Neural progenitor cell (in vitro differentiated cells): ENCODE measurements at regions not wholly inside any gene's neighbourhood (a gene's known extent, or its start where the extent isn't known, plus 50 kb on each side); places are given as distances from the start of the nearest gene placed in this dataset.
"Not testable (repeated sequence)": the region's sequence is repeated elsewhere in the genome, so short reads cannot be mapped to it uniquely, and the experiment has no call there.

Source experiments
- DNase-seq: peaks from one replicate; pipeline ENCODE4 v3.0.0-alpha.2; 2016; ENCODE audit warnings: low spot score
- H2AFZ ChIP-seq: fragments of 200-600 bp; sonication (generic); replicated peaks from 2 replicates; pipeline ENCODE4 v1.6.1; 2016; ENCODE audit warnings: antibody characterized with exemption
- H3F3A ChIP-seq: fragments of 200-600 bp; sonication (generic); 2 replicates; pipeline ENCODE4 v1.6.1; 2016; ENCODE audit warnings: antibody characterized with exemption, low read depth
- H3K27ac ChIP-seq: fragments of 200-600 bp; sonication (generic); 2 replicates; pipeline ENCODE4 v1.5.1; 2016; ENCODE audit warnings: mild to moderate bottlenecking
- H3K27me3 ChIP-seq: fragments of 200-600 bp; sonication (generic); 2 replicates; pipeline ENCODE4 v1.6.1; 2016; ENCODE audit warnings: mild to moderate bottlenecking, moderate library complexity
- H3K36me3 ChIP-seq: fragments of 200-600 bp; sonication (generic); 2 replicates; pipeline ENCODE4 v1.5.1; 2016
- H3K4me1 ChIP-seq: fragments of 200-600 bp; sonication (generic); 2 replicates; pipeline ENCODE4 v1.6.1; 2016; ENCODE audit warnings: mixed run types
- H3K4me2 ChIP-seq: fragments of 200-600 bp; sonication (generic); 2 replicates; pipeline ENCODE4 v1.6.1; 2016
- H3K4me3 ChIP-seq: fragments of 200-600 bp; sonication (generic); 2 replicates; pipeline ENCODE4 v1.5.1; 2016
- H3K79me2 ChIP-seq: fragments of 200-600 bp; sonication (generic); 2 replicates; pipeline ENCODE4 v1.6.1; 2016; ENCODE audit warnings: low read depth
- H3K9ac ChIP-seq: fragments of 200-600 bp; sonication (generic); 2 replicates; pipeline ENCODE4 v1.6.1; 2016
- H3K9me3 ChIP-seq: fragments of 200-600 bp; sonication (generic); 2 replicates; pipeline ENCODE4 v1.5.1; 2016; ENCODE audit warnings: low read depth
- H4K20me1 ChIP-seq: fragments of 200-600 bp; sonication (generic); 2 replicates; pipeline ENCODE4 v1.6.1; 2016; ENCODE audit warnings: low read depth
- H3K27ac Mint-ChIP-seq: 3 replicates; pipeline ENCODE4 v1.8.0; 2021; ENCODE audit warnings: mixed read lengths
- H3K27me3 Mint-ChIP-seq: 2 replicates; pipeline ENCODE4 v1.8.0; 2022; ENCODE audit warnings: low read depth, mild to moderate bottlenecking, inconsistent platforms, moderate library complexity, mixed read lengths; ENCODE audit not compliant: insufficient read depth
- H3K36me3 Mint-ChIP-seq: 3 replicates; pipeline ENCODE4 v1.8.0; 2021; ENCODE audit warnings: mixed read lengths
- H3K4me1 Mint-ChIP-seq: 3 replicates; pipeline ENCODE4 v1.8.0; 2021; ENCODE audit warnings: mixed read lengths
- H3K4me3 Mint-ChIP-seq: 3 replicates; pipeline ENCODE4 v1.8.0; 2021; ENCODE audit warnings: mild to moderate bottlenecking, moderate library complexity, mixed read lengths
- H3K9me3 Mint-ChIP-seq: 3 replicates; pipeline ENCODE4 v1.8.0; 2020; ENCODE audit warnings: mixed read lengths
- CTCF ChIP-seq: fragments of 200-600 bp; sonication (generic); IDR thresholded peaks from 2 replicates; pipeline ENCODE4 v1.5.1; 2017; ENCODE audit warnings: antibody characterized with exemption, mild to moderate bottlenecking
- EZH2 ChIP-seq: fragments of 200-600 bp; sonication (generic); IDR thresholded peaks from 2 replicates; pipeline ENCODE4 v1.6.1; 2017; ENCODE audit warnings: antibody characterized with exemption, mild to moderate bottlenecking, moderate library complexity
- EZH2phosphoT487 ChIP-seq: fragments of 200-600 bp; sonication (generic); IDR thresholded peaks from 2 replicates; pipeline ENCODE4 v1.6.1; 2017; ENCODE audit warnings: antibody characterized with exemption

GRCh38 chr11:92035488-92035887 is 189.1 kb upstream of the FAT3 start:
- no peak overlapping the region for H3K9ac ChIP-seq
- H3K27me3 Mint-ChIP-seq, result no peaks in the 10 kb centered on the region
- H3K4me3 ChIP-seq, result no peak overlapping the region

DNA sequence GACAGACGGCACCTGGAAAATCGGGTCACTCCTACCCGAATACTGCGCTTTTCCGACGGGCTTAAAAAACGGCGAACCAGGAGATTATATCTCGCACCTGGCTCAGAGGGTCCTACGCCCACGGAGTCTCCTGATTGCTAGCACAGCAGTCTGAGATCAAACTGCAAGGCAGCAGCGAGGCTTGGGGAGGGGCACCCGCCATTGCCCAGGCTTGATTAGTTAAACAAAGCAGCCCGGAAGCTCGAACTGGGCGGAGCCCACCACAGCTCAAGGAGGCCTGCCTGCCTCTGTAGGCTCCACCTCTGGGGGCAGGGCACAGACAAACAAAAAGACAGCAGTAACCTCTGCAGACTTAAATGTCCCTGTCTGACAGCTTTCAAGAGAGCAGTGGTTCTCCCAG is 197.5 kb upstream of the FAT3 start:
- H3K27me3 Mint-ChIP-seq, H3K36me3 ChIP-seq, H3K9me3 ChIP-seq, H3K4me2 ChIP-seq, H3K9ac ChIP-seq, H3K36me3 Mint-ChIP-seq, H4K20me1 ChIP-seq, H3K4me1 Mint-ChIP-seq, H3K79me2 ChIP-seq, H3K9me3 Mint-ChIP-seq, H3K4me3 Mint-ChIP-seq, H3K4me1 ChIP-seq, H3K4me3 ChIP-seq, H3F3A ChIP-seq, H3K27me3 ChIP-seq, H3K27ac Mint-ChIP-seq, H3K27ac ChIP-seq: not testable (repeated sequence)
- peak; percentile 8 for DNase-seq
- peak overlapping the region; percentile 79 for H2AFZ ChIP-seq

More at GRCh38 chr11:92035488-92035887, 189.1 kb upstream of the FAT3 start:
- Histone ChIP-seq H2AFZ (no peak overlapping the region), H3F3A (no peaks in the 10 kb centered on the region), H3K9me3 (no peaks in the 10 kb centered on the region), H3K4me1 (no peaks in the 10 kb centered on the region), H3K27me3 (no peaks in the 10 kb centered on the region), H3K4me2 (no peak overlapping the region), H3K79me2 (no peaks in the 10 kb centered on the region), H4K20me1 (no peaks in the 10 kb centered on the region), H3K27ac (no peak overlapping the region), H3K36me3 (no peaks in the 10 kb centered on the region)
- Mint-ChIP-seq H3K27ac (no peak overlapping the region), H3K4me3 (no peak overlapping the region), H3K4me1 (no peaks in the 10 kb centered on the region), H3K36me3 (no peaks in the 10 kb centered on the region), H3K9me3 (no peaks in the 10 kb centered on the region)
- TF ChIP-seq EZH2phosphoT487 (no peak), EZH2 (no peak), CTCF (no peak)
- no peak for DNase-seq

DNA sequence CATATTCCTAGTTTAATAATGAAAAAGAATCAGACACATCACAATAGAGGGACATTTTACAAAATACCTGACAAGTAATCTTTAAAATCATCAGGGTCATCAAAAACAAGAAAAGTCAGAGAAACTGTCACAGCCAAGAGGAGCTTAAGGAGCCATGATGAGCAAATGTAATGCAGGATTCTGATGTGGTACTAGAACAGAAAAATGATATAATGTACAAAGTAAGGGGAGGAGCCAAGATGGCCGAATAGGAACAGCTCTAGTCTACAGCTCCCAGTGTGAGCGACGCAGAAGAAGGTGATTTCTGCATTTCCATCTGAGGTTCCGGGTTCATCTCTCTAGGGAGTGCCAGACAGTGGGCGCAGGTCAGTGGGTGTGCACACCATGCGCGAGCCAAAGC is 198.0 kb upstream of the FAT3 start:
- Histone ChIP-seq H2AFZ (peak overlapping the region; percentile 79), H4K20me1 (no peaks in the 10 kb centered on the region), H3K9me3 (no peaks in the 10 kb centered on the region), H3K9ac (no peak overlapping the region), H3K4me2 (no peak overlapping the region), H3K4me3 (no peak overlapping the region), H3K36me3 (no peaks in the 10 kb centered on the region), H3K27me3 (no peaks in the 10 kb centered on the region), H3K4me1 (no peaks in the 10 kb centered on the region), H3K79me2 (no peaks in the 10 kb centered on the region), H3F3A (no peaks in the 10 kb centered on the region), H3K27ac (no peak overlapping the region)
- Mint-ChIP-seq H3K4me1 (no peaks in the 10 kb centered on the region), H3K36me3 (no peaks in the 10 kb centered on the region), H3K27ac (no peak overlapping the region), H3K9me3 (peaks cover 2% of the 10 kb centered on the region), H3K27me3 (no peaks in the 10 kb centered on the region), H3K4me3 (no peak overlapping the region)
- TF ChIP-seq CTCF (no peak), EZH2 (no peak), EZH2phosphoT487 (no peak)
- DNase-seq, result no peak

GRCh38 chr11:92024788-92025187 is 199.8 kb upstream of the FAT3 start:
- H3K36me3 ChIP-seq, result no peaks in the 10 kb centered on the region
- no peak overlapping the region for H3K4me3 Mint-ChIP-seq
- no peaks in the 10 kb centered on the region for H3K4me1 ChIP-seq
- DNase-seq, result no peak
- no peak overlapping the region for H3K4me3 ChIP-seq
- H3K79me2 ChIP-seq, result no peaks in the 10 kb centered on the region
- H2AFZ ChIP-seq, result no peak overlapping the region
- H3K9me3 ChIP-seq, result no peaks in the 10 kb centered on the region
- TF ChIP-seq CTCF (no peak), EZH2 (no peak), EZH2phosphoT487 (no peak)
- H4K20me1 ChIP-seq, result no peaks in the 10 kb centered on the region
- H3K27ac Mint-ChIP-seq, result no peak overlapping the region
- no peaks in the 10 kb centered on the region for H3K27me3 ChIP-seq
- no peak overlapping the region for H3K27ac ChIP-seq
- peaks cover 2% of the 10 kb centered on the region for H3K9me3 Mint-ChIP-seq
- no peaks in the 10 kb centered on the region for H3K27me3 Mint-ChIP-seq
- no peak overlapping the region for H3K4me2 ChIP-seq
- H3F3A ChIP-seq, result no peaks in the 10 kb centered on the region
- H3K9ac ChIP-seq, result no peak overlapping the region
- H3K4me1 Mint-ChIP-seq, result no peaks in the 10 kb centered on the region
- no peaks in the 10 kb centered on the region for H3K36me3 Mint-ChIP-seq
